AG20443 (cell line): ENCODE measurements at regions not wholly inside any gene's neighbourhood (a gene's known extent, or its start where the extent isn't known, plus 50 kb on each side); places are given as distances from the start of the nearest gene placed in this dataset.

Source experiments
- DNase-seq: peaks from one replicate; pipeline ENCODE4 v3.0.0; 2012; ENCODE audit warnings: low spot score, mixed read lengths

DNA sequence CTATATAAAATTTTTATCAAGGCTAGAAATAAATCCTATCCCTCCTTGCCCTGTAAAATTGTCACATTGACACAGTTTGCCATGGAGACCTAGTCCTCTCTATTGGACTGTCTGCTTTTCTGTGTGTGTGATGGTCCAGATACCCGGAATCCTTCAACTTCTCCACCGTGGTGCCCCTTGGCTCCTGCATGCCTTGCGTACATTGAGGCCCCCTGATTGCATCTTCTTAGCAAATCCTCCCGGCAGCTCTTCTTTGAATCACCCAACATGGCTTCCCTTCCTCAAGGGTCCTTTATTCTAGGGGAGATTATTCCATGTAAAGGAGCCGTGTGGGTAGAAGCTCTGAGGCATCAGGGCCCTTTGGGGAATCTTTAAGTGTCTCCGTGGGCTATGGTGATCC lies 219.5 kb downstream of the CDC5L start:
- no peak for DNase-seq

DNA sequence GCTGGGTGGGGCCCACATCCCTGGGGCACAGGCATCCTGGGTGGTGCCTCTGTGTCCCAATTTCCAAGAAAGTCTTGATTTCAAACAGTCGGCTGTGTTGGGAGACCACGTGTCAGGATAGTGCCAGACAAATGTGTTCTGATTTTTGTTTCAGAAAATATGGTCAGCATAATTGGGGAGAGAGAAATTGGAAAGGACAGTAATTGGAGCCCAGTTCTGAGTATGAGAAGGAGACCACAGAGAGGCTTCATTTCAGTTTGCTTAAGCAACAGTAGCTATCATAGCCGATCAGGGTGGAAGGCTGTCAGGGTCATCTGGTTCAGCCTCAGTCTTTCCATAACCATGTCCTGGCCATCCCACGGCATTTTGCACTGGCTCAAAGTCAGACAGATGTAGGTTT lies 220.7 kb downstream of the CDC5L start:
- DNase-seq: no peak

- no peak for DNase-seq
Measured at GRCh38 chr6:44609051-44609612, 221.6 kb downstream of the CDC5L start.

- DNase-seq: no peak
Measured at GRCh38 chr6:44614396-44614795, 226.9 kb downstream of the CDC5L start.

GRCh38 chr6:44615621-44616020 lies 228.1 kb downstream of the CDC5L start:
- DNase-seq: no peak

GRCh38 chr6:44617416-44617815 lies 229.9 kb downstream of the CDC5L start:
- DNase-seq: no peak

GRCh38 chr6:44618371-44618770 lies 230.9 kb downstream of the CDC5L start:
- DNase-seq: no peak

DNA sequence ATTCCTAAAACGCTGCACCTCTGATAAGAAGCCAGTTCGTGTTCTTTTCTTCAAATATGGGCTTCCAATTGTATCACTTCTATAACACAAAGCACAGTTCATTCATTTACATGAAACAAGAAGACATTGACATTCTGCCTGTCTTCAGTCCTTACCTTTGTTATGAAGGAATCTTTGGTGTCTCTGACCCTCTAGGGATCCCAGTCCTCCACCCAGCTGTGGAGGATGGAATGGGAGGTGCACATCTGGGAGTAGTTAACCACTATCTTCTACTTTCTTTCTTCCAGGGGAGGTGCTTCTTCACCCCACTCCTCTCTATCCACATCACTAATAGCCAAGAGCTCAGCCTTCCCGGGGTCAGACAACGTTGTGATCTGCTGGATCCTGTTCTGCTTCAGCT lies 233.4 kb downstream of the CDC5L start:
- no peak for DNase-seq

GRCh38 chr6:44621846-44622245 lies 234.3 kb downstream of the CDC5L start:
- no peak for DNase-seq

DNA sequence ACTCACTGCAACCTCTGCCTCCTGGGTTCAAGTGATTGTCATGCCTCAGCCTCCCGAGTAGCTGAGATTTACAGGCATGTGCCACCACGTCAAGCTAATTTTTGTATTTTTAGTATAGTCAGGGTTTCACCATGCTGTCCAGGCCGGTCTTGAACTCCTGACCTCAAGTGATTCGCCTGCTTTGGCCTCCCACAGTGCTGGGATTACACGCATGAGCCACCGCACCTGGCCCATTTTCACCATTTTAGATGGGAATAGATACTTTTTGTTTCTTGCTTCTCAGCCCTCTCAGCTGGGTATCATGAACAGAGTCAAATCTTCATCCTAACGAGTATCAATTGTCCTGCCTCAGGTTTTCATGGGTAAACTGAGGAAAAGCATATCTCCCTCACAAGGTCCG lies 235.0 kb downstream of the CDC5L start:
- DNase-seq: no peak

DNA sequence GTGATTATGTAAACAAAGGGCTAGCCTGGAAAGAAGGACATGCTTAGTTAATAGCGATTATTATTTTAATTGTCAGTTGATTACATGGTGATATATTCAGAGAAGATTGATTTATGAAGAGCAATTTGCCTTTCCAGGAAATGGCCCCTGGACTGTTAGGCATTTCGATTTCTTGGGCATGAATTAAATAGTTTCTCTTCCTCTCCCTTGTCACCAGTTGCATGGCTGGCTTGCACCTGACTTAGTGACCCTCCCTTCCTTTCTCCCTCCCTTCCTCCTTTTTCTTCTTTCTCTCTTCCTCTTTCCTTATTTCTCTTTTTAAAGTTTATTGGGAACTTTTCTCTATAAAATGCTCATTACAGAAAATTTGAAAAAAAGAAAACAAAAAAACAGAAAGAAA lies 235.4 kb downstream of the CDC5L start:
- DNase-seq: no peak

DNA sequence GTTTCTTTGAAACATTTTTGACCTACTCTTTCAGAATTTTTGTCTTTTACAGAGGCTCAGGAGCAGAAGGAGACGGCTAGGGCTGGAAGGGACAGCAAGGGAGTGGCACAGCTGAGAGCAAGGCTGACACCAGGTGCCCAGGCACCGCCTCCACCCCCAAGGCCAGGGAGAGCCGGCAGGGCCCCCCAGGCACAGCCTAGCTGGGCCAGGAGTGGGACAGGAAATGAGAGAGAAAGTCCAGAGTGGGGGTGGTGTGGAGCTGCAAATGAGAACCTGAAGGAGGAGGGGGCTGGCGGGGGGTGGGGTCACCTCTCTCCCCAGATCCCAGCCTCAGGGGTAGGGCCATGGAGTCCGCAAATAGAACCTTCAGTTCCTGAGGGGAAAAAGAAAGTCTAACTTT lies 236.7 kb downstream of the CDC5L start:
- DNase-seq: no peak

DNA sequence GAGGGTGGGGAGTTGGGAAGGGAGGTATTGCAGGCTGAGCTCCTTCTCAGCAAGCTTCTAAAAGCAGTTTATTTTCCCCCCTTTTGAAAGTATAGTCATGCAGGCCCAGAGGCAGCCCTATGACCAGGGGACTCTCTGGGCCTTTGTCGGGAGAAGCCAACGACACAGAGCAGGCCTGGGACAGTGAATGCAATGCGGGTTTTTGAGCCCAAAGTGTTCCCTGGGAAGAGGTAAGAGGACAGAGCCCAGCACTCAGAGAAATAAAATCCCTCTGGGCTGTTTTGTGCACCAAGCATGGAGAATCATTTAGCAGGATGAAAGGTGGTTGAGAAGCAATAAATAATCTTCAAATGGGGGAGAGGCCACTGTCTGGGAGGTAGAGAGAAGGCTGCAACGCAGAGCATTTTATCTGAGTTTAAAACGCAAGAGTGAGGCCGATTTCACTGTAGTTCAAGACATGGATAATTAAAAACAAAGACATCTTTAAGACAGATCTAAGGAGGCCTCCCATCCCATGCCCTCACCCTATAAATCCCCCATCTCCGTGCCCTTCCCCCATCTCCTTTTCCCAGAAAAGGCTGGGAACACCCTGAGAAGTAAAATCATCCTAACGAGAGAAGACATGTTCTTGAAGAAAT lies 237.5 kb downstream of the CDC5L start:
- no peak for DNase-seq

GRCh38 chr6:44625996-44626395 lies 238.5 kb downstream of the CDC5L start:
- no peak for DNase-seq

DNA sequence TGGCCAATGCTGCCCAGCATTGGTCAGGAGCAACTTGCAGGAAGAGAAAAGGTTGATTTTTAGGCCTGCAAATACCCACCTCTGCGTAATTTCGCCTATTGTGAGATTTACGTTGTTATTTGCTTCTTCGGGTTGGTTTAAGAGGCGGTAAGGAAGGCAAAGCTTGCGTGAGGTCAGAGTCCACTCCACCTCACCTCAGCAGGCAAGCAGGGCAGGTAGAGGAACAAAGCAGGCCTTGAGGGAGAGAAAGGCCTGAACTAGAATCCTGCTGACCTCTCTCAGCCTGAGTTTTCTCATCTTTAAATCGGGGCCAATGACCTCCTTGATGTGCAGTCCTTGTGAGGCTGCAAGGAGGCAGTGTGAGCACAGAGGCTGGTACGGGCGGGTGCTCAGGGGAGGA lies 239.1 kb downstream of the CDC5L start:
- no peak for DNase-seq

DNA sequence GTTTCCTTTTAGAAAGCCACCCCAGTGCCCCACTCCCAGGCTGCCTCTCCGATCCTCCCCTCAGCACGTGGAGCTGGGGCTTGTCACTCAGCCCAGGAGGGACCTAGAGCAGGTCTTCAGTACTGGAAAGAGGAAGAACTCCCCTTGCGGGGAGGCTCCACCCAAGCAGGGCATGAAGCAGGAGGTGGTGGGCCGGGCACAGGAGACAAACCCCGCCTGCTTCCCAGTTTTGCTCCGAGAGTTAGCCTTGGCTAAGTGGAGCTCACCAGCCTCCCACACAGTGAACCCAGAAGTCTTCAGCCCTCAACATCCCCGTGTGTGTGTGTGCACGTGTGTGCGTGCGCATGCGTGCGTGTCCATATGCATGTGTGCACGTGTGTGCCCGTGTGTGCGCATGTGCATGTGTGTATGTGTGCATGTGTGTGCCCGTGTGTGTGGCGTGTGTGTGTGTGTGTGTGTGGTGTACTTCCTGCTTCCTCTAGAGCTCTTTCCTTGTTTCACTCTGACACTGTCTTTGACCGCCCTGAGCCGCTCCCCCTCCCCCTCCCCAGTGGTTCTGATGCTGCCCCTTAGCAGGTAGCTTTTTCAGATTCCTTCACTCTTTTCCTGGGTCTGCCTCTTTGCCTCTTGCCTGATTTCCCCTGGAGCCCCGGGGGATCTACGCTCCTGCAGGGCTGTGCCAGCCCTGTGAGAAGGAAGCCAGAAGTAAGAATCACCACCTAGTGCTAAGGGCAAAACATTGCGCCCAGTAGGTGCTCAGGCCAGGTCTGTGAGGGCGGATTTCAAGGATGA lies 239.8 kb downstream of the CDC5L start:
- DNase-seq: no peak

GRCh38 chr6:44627883-44628271 lies 240.4 kb downstream of the CDC5L start:
- no peak for DNase-seq

GRCh38 chr6:44628347-44628746 lies 240.8 kb downstream of the CDC5L start:
- no peak for DNase-seq

- no peak for DNase-seq
Measured at GRCh38 chr6:44629636-44630035, 242.1 kb downstream of the CDC5L start.

DNA sequence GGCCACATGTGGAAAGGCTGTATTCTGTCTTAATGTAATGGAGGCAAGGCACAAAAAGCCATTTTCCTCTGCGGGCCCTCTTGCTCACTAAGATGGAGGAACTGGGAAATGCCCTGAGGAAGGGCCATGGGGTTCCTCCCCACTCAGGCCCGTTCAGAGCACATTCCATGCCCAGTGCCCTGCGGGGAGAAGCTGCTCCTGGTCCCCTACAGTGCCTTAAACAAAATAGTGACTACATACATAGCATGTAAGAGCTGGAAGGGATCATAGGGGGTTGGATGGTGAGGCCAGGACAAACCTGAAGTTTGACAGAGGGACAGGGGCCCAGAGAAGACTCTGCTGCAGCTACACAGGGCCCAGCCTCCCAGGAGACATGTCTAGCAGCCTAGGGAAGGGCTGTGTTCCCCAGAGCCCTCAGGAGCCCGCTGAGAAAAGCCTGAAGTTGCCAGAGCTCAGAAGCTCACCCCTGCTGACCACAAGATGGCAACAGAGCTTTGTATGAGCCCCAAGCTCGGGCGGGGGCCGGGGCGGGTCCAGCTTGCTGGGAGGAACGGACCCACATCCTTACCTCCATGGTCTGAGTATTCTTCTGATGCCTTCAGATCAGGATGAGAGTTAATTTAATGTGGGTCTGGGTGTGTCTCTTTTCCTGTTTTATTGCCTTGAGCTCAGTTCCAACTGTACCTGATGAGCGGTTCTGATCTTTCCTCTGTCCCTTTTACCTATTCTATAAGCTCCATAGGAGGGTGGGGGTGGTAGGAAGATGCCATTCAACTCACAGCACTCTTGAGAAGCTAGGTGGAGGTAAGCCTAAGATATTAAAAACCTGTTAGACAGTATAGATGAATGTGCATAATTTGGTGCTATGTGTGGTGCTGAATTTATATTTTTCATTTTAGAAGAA lies 242.9 kb downstream of the CDC5L start:
- DNase-seq: peak; percentile 88

DNA sequence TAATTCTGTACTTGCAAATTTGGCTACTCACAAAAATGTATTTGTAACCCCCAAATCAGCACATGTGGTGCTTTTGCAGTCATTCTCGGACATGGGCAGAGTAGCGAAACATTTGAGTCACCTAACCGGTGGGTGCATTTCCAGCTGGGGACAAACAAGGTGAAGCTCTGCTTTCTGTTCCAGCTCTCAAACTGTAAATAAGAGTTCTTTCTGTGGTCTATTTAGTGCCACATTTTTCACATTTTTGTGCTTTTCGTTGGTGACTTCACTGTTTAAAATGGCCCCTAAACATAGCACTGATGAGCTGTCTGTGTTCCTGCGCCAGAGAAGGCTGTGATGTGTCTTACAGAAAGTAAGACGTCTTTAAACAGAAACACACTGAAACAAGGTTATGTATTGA lies 244.5 kb downstream of the CDC5L start:
- DNase-seq: no peak

- DNase-seq: no peak
Measured at GRCh38 chr6:44634321-44634720, 246.8 kb downstream of the CDC5L start.

GRCh38 chr6:44635486-44635885 lies 248.0 kb downstream of the CDC5L start:
- DNase-seq: no peak
